K562 (cell line): ENCODE measurements at regions not wholly inside any gene's neighbourhood (a gene's known extent, or its start where the extent isn't known, plus 50 kb on each side); places are given as distances from the start of the nearest gene placed in this dataset.

Experiments used
- ATAC-seq: fragments of 200-7000 bp; cut with Tn5 transposase; 3 replicates; pipeline ENCODE4 v1.9.1; 2020; ENCODE audit warnings: moderate library complexity
- BruUV-seq: library from RNA; stranded (reverse); fragments of 400-500 nt; replicated peaks from 2 replicates; lab custom pipeline; 2021; lab: Mats Ljungman, UMichigan
- CTCF ChIA-PET: fragments of 300-600 bp; formaldehyde crosslinking; extraction: SDS; loops from one replicate; lab custom pipeline; 2021; ENCODE audit warnings: low intra/inter-chr PET ratio; lab: Yijun Ruan, JAX
- POLR2A ChIA-PET: fragments of 300-600, 350-650 bp; sonication (Branson Sonifier 250); formaldehyde crosslinking; extraction: SDS; loops from one replicate; lab custom pipeline; 2021; ENCODE audit warnings: antibody characterized with exemption, inconsistent platforms; lab: Yijun Ruan, JAX
- DNase-seq, 4 experiments: peaks; one replicate each; pipeline versions ENCODE4 v3.0.0 to v3.0.0-alpha.2; 2011 to 2018; ENCODE audit warnings: low spot score in 3 of 4, mixed read lengths in 3 of 4; ENCODE audit errors: extremely low read depth in 1 of 4
- FAIRE-seq: peaks from 2 replicates; lab custom pipeline; 2011; peaks lifted over from hg19 to GRCh38; lab: Jason Lieb, UNC
- H2AFZ ChIP-seq: 2 replicates; pipeline ENCODE4 v1.6.0; 2011; ENCODE audit warnings: low read depth, low read length, control low read depth, inconsistent platforms
- H3K27ac ChIP-seq: fragments of 200-600 bp; 3 replicates; pipeline ENCODE4 v1.8.0; 2011; ENCODE audit warnings: low read depth, mild to moderate bottlenecking, control low read depth, inconsistent platforms, low read length, moderate library complexity, mixed read lengths; ENCODE audit errors: extremely low read depth
- H3K27me3 ChIP-seq, 2 experiments: fragments of 300-600 bp in 1 of 2; 2 replicates in 1 of 2; 3 replicates in 1 of 2; pipeline versions ENCODE4 v1.6.0 to v1.8.0; 2011; ENCODE audit warnings: inconsistent platforms in 2 of 2, low read length in 2 of 2, mild to moderate bottlenecking in 1 of 2, mixed read lengths in 1 of 2, moderate library complexity in 1 of 2; ENCODE audit not compliant: control insufficient read depth in 2 of 2, insufficient read depth in 2 of 2
- H3K36me3 ChIP-seq: fragments of 300-600 bp; 3 replicates; pipeline ENCODE4 v1.8.0; 2011; ENCODE audit warnings: mild to moderate bottlenecking, low read length, inconsistent platforms; ENCODE audit not compliant: control insufficient read depth, insufficient read depth
- H3K4me1 ChIP-seq, 2 experiments: fragments of 200-600 bp in 1 of 2; replicated peaks in 1 of 2; 2 replicates in 1 of 2; 3 replicates in 1 of 2; pipeline versions ENCODE4 v1.5.1 to v1.8.0; 2011; ENCODE audit warnings: inconsistent platforms in 2 of 2, low read length in 2 of 2, mild to moderate bottlenecking in 1 of 2, mixed read lengths in 1 of 2, moderate library complexity in 1 of 2; ENCODE audit not compliant: control insufficient read depth in 2 of 2, insufficient read depth in 2 of 2
- H3K4me2 ChIP-seq: 2 replicates; pipeline ENCODE4 v1.6.1; 2011; ENCODE audit warnings: low read length, control low read depth, inconsistent platforms, mixed read lengths; ENCODE audit not compliant: insufficient read depth
- H3K4me3 ChIP-seq: fragments of 200-600 bp; sonication (generic), shearing (Covaris generic); 2 replicates; pipeline ENCODE4 v1.5.1; 2016; ENCODE audit warnings: control low read depth, inconsistent platforms
- H3K79me2 ChIP-seq: fragments of 200-600 bp; 3 replicates; pipeline ENCODE4 v1.8.0; 2011; ENCODE audit warnings: low read length, inconsistent platforms; ENCODE audit not compliant: control insufficient read depth, insufficient read depth
- H3K9ac ChIP-seq, 2 experiments: 2 replicates each; pipeline versions ENCODE4 v1.6.0 to v1.6.1; 2011; ENCODE audit warnings: low read depth in 2 of 2, low read length in 2 of 2, control low read depth in 1 of 2, inconsistent platforms in 1 of 2, mild to moderate bottlenecking in 1 of 2, mixed read lengths in 1 of 2; ENCODE audit not compliant: insufficient read depth in 1 of 2
- H3K9me1 ChIP-seq: one replicate; pipeline ENCODE4 v1.6.0; 2011; ENCODE audit warnings: inconsistent platforms, mild to moderate bottlenecking, low read length, moderate library complexity; ENCODE audit not compliant: control insufficient read depth, insufficient read depth
- H3K9me3 ChIP-seq: replicated peaks from 2 replicates; pipeline ENCODE4 v1.5.1; 2011; ENCODE audit warnings: low read depth, low read length, inconsistent platforms; ENCODE audit not compliant: control insufficient read depth, insufficient read depth
- H4K20me1 ChIP-seq: replicated peaks from 2 replicates; pipeline ENCODE4 v1.6.1; 2011; ENCODE audit warnings: low read length, inconsistent platforms, mixed read lengths; ENCODE audit not compliant: control insufficient read depth, insufficient read depth
- CEBPG ChIP-seq, 3 experiments: fragments of 200-800 bp in 1 of 3; sonication (Bioruptor generic) in 1 of 3; sonication (generic) in 1 of 3; formaldehyde crosslinking in 1 of 3; IDR thresholded peaks in 2 of 3; conservative IDR thresholded peaks in 1 of 3; 2 replicates each; pipeline versions ENCODE4 v1.6.1 to v1.8.0; 2016 to 2022; ENCODE audit warnings: missing compliant biosample characterization in 2 of 3, missing genetic modification characterization in 2 of 3, mild to moderate bottlenecking in 1 of 3, missing genetic modification reagents in 1 of 3
- ELF4 ChIP-seq: fragments of 450-650 bp; formaldehyde crosslinking; IDR thresholded peaks from 2 replicates; pipeline ENCODE4 v1.4.0; 2022; ENCODE audit warnings: missing genetic modification characterization
- EWSR1 ChIP-seq: fragments of 450-650 bp; IDR thresholded peaks from 2 replicates; pipeline ENCODE4 v1.6.1; 2018; ENCODE audit warnings: borderline replicate concordance, mild to moderate bottlenecking, low read depth, moderate library complexity; ENCODE audit not compliant: partially characterized antibody
- FOXA1 ChIP-seq: fragments of 450-650 bp; IDR thresholded peaks from 2 replicates; pipeline ENCODE4 v1.6.1; 2016; ENCODE audit warnings: mild to moderate bottlenecking, borderline replicate concordance
- MAZ ChIP-seq, 2 experiments: fragments of 450-650 bp in 1 of 2; sonication (generic) in 1 of 2; formaldehyde crosslinking; IDR thresholded peaks in 1 of 2; conservative IDR thresholded peaks in 1 of 2; 2 replicates each; pipeline versions ENCODE4 v1.4.0 to v1.5.0; 2020; ENCODE audit warnings: mild to moderate bottlenecking in 1 of 2, missing genetic modification reagents in 1 of 2
- MYC ChIP-seq, 2 experiments: fragments of 250-450 bp in 1 of 2; sonication (Bioruptor Pico) in 1 of 2; IDR thresholded peaks; 2 replicates each; pipeline versions ENCODE4 v1.5.1 to v1.6.1; 2012 to 2021; ENCODE audit warnings: low read depth in 2 of 2, borderline replicate concordance in 1 of 2, improper control_type of control experiment in 1 of 2, low read length in 1 of 2, mild to moderate bottlenecking in 1 of 2, moderate library complexity in 1 of 2
- SRF ChIP-seq, 2 experiments: fragments of 250-450, 450-650 bp in 1 of 2; sonication (Bioruptor Pico) in 1 of 2; sonication (generic) in 1 of 2; formaldehyde crosslinking; IDR thresholded peaks; 2 replicates each; pipeline versions ENCODE4 v1.5.0 to v1.5.1; 2020 to 2022; ENCODE audit warnings: mild to moderate bottlenecking in 1 of 2, missing genetic modification reagents in 1 of 2
- SRSF3 ChIP-seq: fragments of 200-400 bp; formaldehyde crosslinking; IDR thresholded peaks from 2 replicates; pipeline ENCODE4 v1.6.1; 2016; ENCODE audit warnings: mild to moderate bottlenecking, low read length, moderate library complexity; ENCODE audit not compliant: insufficient read depth
- ZNF165 ChIP-seq: fragments of 250-450 bp; sonication (Bioruptor Pico); IDR thresholded peaks from 2 replicates; pipeline ENCODE4 v1.4.0; 2020; ENCODE audit warnings: borderline replicate concordance
- ZNF551 ChIP-seq: fragments of 250-450 bp; sonication (Bioruptor Pico); IDR thresholded peaks from 2 replicates; pipeline ENCODE4 v1.5.0; 2021; ENCODE audit warnings: mild to moderate bottlenecking, moderate library complexity
- WGBS: fragments of 100-300 bp; shearing (Covaris generic); methylation state at CpG from one replicate; pipeline ENCODE4 v1.1.6; 2016; ENCODE audit warnings: low coverage, mixed read lengths; ENCODE audit not compliant: insufficient coverage; ENCODE audit errors: missing lambda C conversion rate; 5-methylcytosine and 5-hydroxymethylcytosine counted together
- in situ Hi-C: fragments of 300-500 bp; cut with MboI; formaldehyde crosslinking; loops from 4 replicates; pipeline ENCODE4 v1.15.0; 2018; ENCODE audit warnings: inconsistent platforms, mixed read lengths
- intact Hi-C: fragments of 100-400 bp; cut with micrococcal nuclease; formaldehyde crosslinking; loops from 2 replicates; pipeline ENCODE4 v1.14.2; 2022
- TF ChIP-seq, protein P1 (sequence below), 2 experiments: fragments of 450-650 bp in 1 of 2; sonication (generic) in 1 of 2; formaldehyde crosslinking in 1 of 2; IDR thresholded peaks in 1 of 2; conservative IDR thresholded peaks in 1 of 2; 2 replicates each; pipeline versions ENCODE4 v1.6.1 to v1.8.1; 2016 to 2023; ENCODE audit warnings: mild to moderate bottlenecking in 2 of 2, moderate library complexity in 2 of 2, inconsistent platforms in 1 of 2, missing genetic modification reagents in 1 of 2

DNA sequence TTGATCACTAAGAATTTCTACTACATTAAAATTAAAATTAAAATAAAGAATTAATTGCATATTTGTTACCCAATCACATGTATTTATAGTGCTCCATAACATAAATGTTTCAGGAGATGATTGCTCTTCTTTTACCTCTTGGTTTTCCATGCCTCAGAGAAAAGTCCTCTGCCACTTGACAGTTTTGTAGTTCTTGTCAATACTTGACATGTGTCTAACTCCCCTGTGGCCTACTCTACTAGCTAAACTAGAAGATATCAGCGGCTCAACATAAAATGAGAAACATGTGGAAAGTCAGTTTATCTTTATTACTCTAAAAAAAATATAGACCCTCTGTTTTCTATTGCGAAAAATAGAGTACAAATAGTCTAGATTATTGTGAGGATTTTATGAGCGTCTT, 650.6 kb upstream of the NUDT12 start (continued):
- TF ChIP-seq MAZ (CRISPR knock-in tag; conservative IDR thresholded peaks at IDR 0.05 in 1 of 2, IDR thresholded peaks at IDR 0.05 in 1 of 2) (no peak), EWSR1 (no peak), MYC (IDR thresholded peaks at IDR 0.05; ENCODE audit: low read depth, low read length) (no peak), MYC (CRISPR knock-in tag; IDR thresholded peaks at IDR 0.05; ENCODE audit: borderline replicate concordance, low read depth) (no peak), ELF4 (CRISPR knock-in tag) (no peak), ZNF165 (CRISPR knock-in tag) (no peak), ZNF551 (CRISPR knock-in tag) (no peak), FOXA1 (no peak), SRSF3 (no peak)

DNA sequence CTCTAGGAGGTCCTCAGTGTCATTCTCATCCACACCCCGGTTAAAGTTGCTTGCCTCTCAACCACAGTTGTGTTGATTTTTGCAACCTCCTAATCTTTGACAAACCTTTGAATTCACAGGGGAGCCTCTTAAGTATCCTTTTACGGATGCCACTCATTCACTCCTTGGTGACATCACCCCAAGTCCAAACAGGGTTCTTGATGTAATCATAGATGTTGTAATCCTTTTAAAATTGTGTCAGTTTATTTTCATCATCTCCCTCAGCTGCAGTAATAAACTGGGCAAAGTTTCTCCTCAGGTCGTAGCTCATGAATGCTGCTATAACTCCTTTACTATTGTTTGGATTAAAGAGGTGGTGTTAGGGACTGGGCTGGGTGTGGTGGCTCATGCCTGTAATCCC, 637.2 kb upstream of the NUDT12 start:
- TF ChIP-seq SRF (CRISPR knock-in tag; IDR thresholded peaks at IDR 0.05) (no peak), CEBPG (CRISPR knock-in tag; IDR thresholded peaks at IDR 0.05) (no peak), CEBPG (tag; conservative IDR thresholded peaks at IDR 0.05 in 1 of 2, IDR thresholded peaks at IDR 0.05 in 1 of 2) (0 out of 4 replicates have a peak, but pooled peaks of 1 of the 2 experiments have one; percentile 51)
- TF ChIP-seq, protein P1, sequence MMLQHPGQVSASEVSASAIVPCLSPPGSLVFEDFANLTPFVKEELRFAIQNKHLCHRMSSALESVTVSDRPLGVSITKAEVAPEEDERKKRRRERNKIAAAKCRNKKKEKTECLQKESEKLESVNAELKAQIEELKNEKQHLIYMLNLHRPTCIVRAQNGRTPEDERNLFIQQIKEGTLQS (IDR thresholded peaks at IDR 0.05) = peak; percentile 44
- TF ChIP-seq, protein P1 (CRISPR knock-in tag; conservative IDR thresholded peaks at IDR 0.05) = no peak
- TF ChIP-seq, all 486 proteins: peak for 2
- H2AFZ ChIP-seq = no peak overlapping the region
- no peak for ATAC-seq
- in situ Hi-C loops (no loop called here), intact Hi-C loops (no loop called here)
- DNase-seq = no peak
- H4K20me1 ChIP-seq = no peaks in the 10 kb centered on the region
- H3K4me2 ChIP-seq = no peak overlapping the region
- no peaks in the 10 kb centered on the region for H3K9me3 ChIP-seq
- H3K27ac ChIP-seq = no peak overlapping the region
- H3K27me3 ChIP-seq = no peaks in the 10 kb centered on the region
- H3K9ac ChIP-seq = no peak overlapping the region
- ChIA-PET POLR2A (no interaction called here), CTCF (no interaction called here)
- FAIRE-seq = no peak
- no TSS peak for BruUV-seq
- no peaks in the 10 kb centered on the region for H3K4me1 ChIP-seq
- no peaks in the 10 kb centered on the region for H3K36me3 ChIP-seq
- no peak overlapping the region for H3K4me3 ChIP-seq
- H3K9me1 ChIP-seq = no peaks in the 10 kb centered on the region
- 14% methylated on average over 3 of the region's 3 CpGs for WGBS
- no peaks in the 10 kb centered on the region for H3K79me2 ChIP-seq
